ENCODE measurements at regions not wholly inside any gene's neighbourhood (a gene's known extent, or its start where the extent isn't known, plus 50 kb on each side); places are given as distances from the start of the nearest gene placed in this dataset.

- no peaks in the 10 kb centered on the region for H3K9me2 ChIP-seq (ENCODE audit: insufficient read depth, low read length)
- no peaks in the 10 kb centered on the region for H4K20me1 ChIP-seq (ENCODE audit: insufficient read depth, low read length)
- no peak overlapping the region for H3K27ac ChIP-seq (ENCODE audit: low read depth, low read length, poor library complexity, severe bottlenecking)
- intact Hi-C loops (cut with micrococcal nuclease; ENCODE audit: unreplicated experiment), result no loop called here
- H3K79me2 ChIP-seq (ENCODE audit: insufficient read depth, low read depth, low read length), result no peaks in the 10 kb centered on the region
- H3K9me3 ChIP-seq (ENCODE audit: low read length), result no peaks in the 10 kb centered on the region
- no peaks in the 10 kb centered on the region for H3K36me3 ChIP-seq (ENCODE audit: insufficient read depth, low read length)
- no TSS peak for BruUV-seq (replicated peaks)
- no peak for TF ChIP-seq EZH2phosphoT487 (IDR thresholded peaks at IDR 0.05; ENCODE audit: borderline replicate concordance, low read depth, low read length)
- TF ChIP-seq, protein P1, sequence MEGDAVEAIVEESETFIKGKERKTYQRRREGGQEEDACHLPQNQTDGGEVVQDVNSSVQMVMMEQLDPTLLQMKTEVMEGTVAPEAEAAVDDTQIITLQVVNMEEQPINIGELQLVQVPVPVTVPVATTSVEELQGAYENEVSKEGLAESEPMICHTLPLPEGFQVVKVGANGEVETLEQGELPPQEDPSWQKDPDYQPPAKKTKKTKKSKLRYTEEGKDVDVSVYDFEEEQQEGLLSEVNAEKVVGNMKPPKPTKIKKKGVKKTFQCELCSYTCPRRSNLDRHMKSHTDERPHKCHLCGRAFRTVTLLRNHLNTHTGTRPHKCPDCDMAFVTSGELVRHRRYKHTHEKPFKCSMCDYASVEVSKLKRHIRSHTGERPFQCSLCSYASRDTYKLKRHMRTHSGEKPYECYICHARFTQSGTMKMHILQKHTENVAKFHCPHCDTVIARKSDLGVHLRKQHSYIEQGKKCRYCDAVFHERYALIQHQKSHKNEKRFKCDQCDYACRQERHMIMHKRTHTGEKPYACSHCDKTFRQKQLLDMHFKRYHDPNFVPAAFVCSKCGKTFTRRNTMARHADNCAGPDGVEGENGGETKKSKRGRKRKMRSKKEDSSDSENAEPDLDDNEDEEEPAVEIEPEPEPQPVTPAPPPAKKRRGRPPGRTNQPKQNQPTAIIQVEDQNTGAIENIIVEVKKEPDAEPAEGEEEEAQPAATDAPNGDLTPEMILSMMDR (conservative IDR thresholded peaks at IDR 0.05; ENCODE audit: low read length), result no peak
- POLR2A ChIA-PET, result no interaction called here
- CTCF ChIA-PET (ENCODE audit: unreplicated experiment), result no interaction called here
- DNase-seq (ENCODE audit: low spot score), result no peak
- H2AFZ ChIP-seq (ENCODE audit: low read length), result no peak overlapping the region
- H3K4me3 ChIP-seq (ENCODE audit: low read depth, low read length, poor library complexity, severe bottlenecking), result no peak overlapping the region
- no peak overlapping the region for H3K4me2 ChIP-seq (ENCODE audit: low read length)
- no peaks in the 10 kb centered on the region for H3K4me1 ChIP-seq (ENCODE audit: insufficient read depth, low read length, poor library complexity, severe bottlenecking)
Measured at GRCh38 chrX:15956681-15957080, 102.1 kb upstream of the AP1S2 start.

- no TSS peak for BruUV-seq (replicated peaks)
- CTCF ChIA-PET (ENCODE audit: unreplicated experiment), result no interaction called here
- Histone ChIP-seq H3K9me3 (ENCODE audit: low read length) (no peaks in the 10 kb centered on the region), H4K20me1 (ENCODE audit: insufficient read depth, low read length) (no peaks in the 10 kb centered on the region), H2AFZ (ENCODE audit: low read length) (no peak overlapping the region), H3K9me2 (ENCODE audit: insufficient read depth, low read length) (no peaks in the 10 kb centered on the region), H3K36me3 (ENCODE audit: insufficient read depth, low read length) (no peaks in the 10 kb centered on the region), H3K4me3 (ENCODE audit: low read depth, low read length, poor library complexity, severe bottlenecking) (no peak overlapping the region), H3K79me2 (ENCODE audit: insufficient read depth, low read depth, low read length) (no peaks in the 10 kb centered on the region), H3K27ac (ENCODE audit: low read depth, low read length, poor library complexity, severe bottlenecking) (no peak overlapping the region), H3K4me1 (ENCODE audit: insufficient read depth, low read length, poor library complexity, severe bottlenecking) (no peaks in the 10 kb centered on the region), H3K4me2 (ENCODE audit: low read length) (no peak overlapping the region)
- POLR2A ChIA-PET, result no interaction called here
- intact Hi-C loops (cut with micrococcal nuclease; ENCODE audit: unreplicated experiment), result no loop called here
- TF ChIP-seq, protein P1 (conservative IDR thresholded peaks at IDR 0.05; ENCODE audit: low read length), result no peak
- TF ChIP-seq EZH2phosphoT487 (IDR thresholded peaks at IDR 0.05; ENCODE audit: borderline replicate concordance, low read depth, low read length), result no peak
- DNase-seq (ENCODE audit: low spot score), result no peak
Measured at GRCh38 chrX:15953801-15954200, 99.2 kb upstream of the AP1S2 start.

- Histone ChIP-seq H3K79me2 (ENCODE audit: insufficient read depth, low read depth, low read length) (no peaks in the 10 kb centered on the region), H3K9me2 (ENCODE audit: insufficient read depth, low read length) (no peaks in the 10 kb centered on the region), H2AFZ (ENCODE audit: low read length) (no peak overlapping the region), H3K4me1 (ENCODE audit: insufficient read depth, low read length, poor library complexity, severe bottlenecking) (no peaks in the 10 kb centered on the region), H3K27ac (ENCODE audit: low read depth, low read length, poor library complexity, severe bottlenecking) (no peak overlapping the region), H3K36me3 (ENCODE audit: insufficient read depth, low read length) (no peaks in the 10 kb centered on the region), H3K4me2 (ENCODE audit: low read length) (no peak overlapping the region), H4K20me1 (ENCODE audit: insufficient read depth, low read length) (no peaks in the 10 kb centered on the region), H3K9me3 (ENCODE audit: low read length) (no peaks in the 10 kb centered on the region), H3K4me3 (ENCODE audit: low read depth, low read length, poor library complexity, severe bottlenecking) (no peak overlapping the region)
- no peak for DNase-seq (ENCODE audit: low spot score)
- intact Hi-C loops (cut with micrococcal nuclease; ENCODE audit: unreplicated experiment), result no loop called here
- BruUV-seq (replicated peaks), result no TSS peak
- POLR2A ChIA-PET, result no interaction called here
- CTCF ChIA-PET (ENCODE audit: unreplicated experiment), result no interaction called here
- TF ChIP-seq EZH2phosphoT487 (IDR thresholded peaks at IDR 0.05; ENCODE audit: borderline replicate concordance, low read depth, low read length), result no peak
- TF ChIP-seq, protein P1 (conservative IDR thresholded peaks at IDR 0.05; ENCODE audit: low read length), result no peak
Measured at GRCh38 chrX:15952212-15952611, 97.6 kb upstream of the AP1S2 start.
